Stimulated activated naive CD4-positive, alpha-beta T cell treated with Interleukin-2 at 50 U/mL for 16 hours (primary cell): ENCODE measurements at regions not wholly inside any gene's neighbourhood (a gene's known extent, or its start where the extent isn't known, plus 50 kb on each side); places are given as distances from the start of the nearest gene placed in this dataset.
"Not testable (repeated sequence)": the region's sequence is repeated elsewhere in the genome, so short reads cannot be mapped to it uniquely, and the experiment has no call there.

ENCODE experiments used
- DNase-seq: peaks from one replicate; lab custom pipeline; 2025; lab: John Stamatoyannopoulos, UW

GRCh38 chr6:141969768-141970415 is 162.8 kb upstream of the GJE1 start:
- not testable (repeated sequence) for DNase-seq

- no peak for DNase-seq
These were observed 163.5 kb upstream of the GJE1 start for GRCh38 chr6:141969201-141969600.

GRCh38 chr6:141968632-141969031 is 164.1 kb upstream of the GJE1 start:
- no peak for DNase-seq

GRCh38 chr6:141965016-141965545 is 167.6 kb upstream of the GJE1 start:
- no peak for DNase-seq

GRCh38 chr6:141963543-141964295 is 169.0 kb upstream of the GJE1 start:
- no peak for DNase-seq

- DNase-seq: no peak
These were observed 175.5 kb upstream of the GJE1 start for GRCh38 chr6:141957271-141957670.

GRCh38 chr6:141956868-141957267 is 175.9 kb upstream of the GJE1 start:
- no peak for DNase-seq

GRCh38 chr6:141956046-141956761 is 176.5 kb upstream of the GJE1 start:
- no peak for DNase-seq

- no peak for DNase-seq
These were observed 179.7 kb upstream of the GJE1 start for GRCh38 chr6:141953072-141953471.

GRCh38 chr6:141946502-141946901 is 186.2 kb upstream of the GJE1 start:
- no peak for DNase-seq

GRCh38 chr6:141938664-141939063 is 194.1 kb upstream of the GJE1 start:
- DNase-seq: no peak

GRCh38 chr6:141932685-141933084 is 200.0 kb upstream of the GJE1 start:
- DNase-seq: no peak

- not testable (repeated sequence) for DNase-seq
These were observed 206.4 kb upstream of the GJE1 start for GRCh38 chr6:141926200-141926900.

GRCh38 chr6:141925001-141925400 is 207.7 kb upstream of the GJE1 start:
- DNase-seq: no peak

GRCh38 chr6:141922898-141923297 is 209.8 kb upstream of the GJE1 start:
- no peak for DNase-seq

GRCh38 chr6:141916682-141917505 is 215.8 kb upstream of the GJE1 start:
- not testable (repeated sequence) for DNase-seq

GRCh38 chr6:141914646-141915045 is 218.1 kb upstream of the GJE1 start:
- no peak for DNase-seq

GRCh38 chr6:141906569-141907080 is 226.1 kb upstream of the GJE1 start:
- no peak for DNase-seq

- DNase-seq: no peak
These were observed 242.1 kb upstream of the GJE1 start for GRCh38 chr6:141890661-141891060.

- no peak for DNase-seq
These were observed 247.9 kb upstream of the GJE1 start for GRCh38 chr6:141884850-141885249.

GRCh38 chr6:141878686-141879085 is 254.0 kb upstream of the GJE1 start:
- DNase-seq: no peak
